Activated naive CD4-positive, alpha-beta T cell treated with anti-CD3 and anti-CD28 coated beads, Interleukin-2, amount 10 ng/mL, durations not matched to agents 7 days and 5 days (primary cell): ENCODE measurements at regions not wholly inside any gene's neighbourhood (a gene's known extent, or its start where the extent isn't known, plus 50 kb on each side); places are given as distances from the start of the nearest gene placed in this dataset.
"Not testable (repeated sequence)": the region's sequence is repeated elsewhere in the genome, so short reads cannot be mapped to it uniquely, and the experiment has no call there.

Experiments
- CTCF ChIA-PET: fragments of 350-600 bp; sonication (Branson Sonifier 250); formaldehyde crosslinking; loops from one replicate; lab custom pipeline; 2021; ENCODE audit warnings: antibody characterized with exemption; lab: Charles Lee
- DNase-seq: peaks from one replicate; pipeline ENCODE4 v3.0.0-alpha.2; 2020
- H3K27ac Mint-ChIP-seq: one replicate; pipeline ENCODE4 v1.8.0; 2021; ENCODE audit warnings: mild to moderate bottlenecking, moderate library complexity, mixed read lengths
- H3K27me3 Mint-ChIP-seq: one replicate; pipeline ENCODE4 v1.8.0; 2021; ENCODE audit warnings: mild to moderate bottlenecking, mixed read lengths
- H3K36me3 Mint-ChIP-seq: one replicate; pipeline ENCODE4 v1.8.0; 2021; ENCODE audit warnings: mixed read lengths
- H3K4me1 Mint-ChIP-seq: one replicate; pipeline ENCODE4 v1.8.0; 2021; ENCODE audit warnings: mixed read lengths
- H3K4me3 Mint-ChIP-seq: one replicate; pipeline ENCODE4 v1.8.0; 2021; ENCODE audit warnings: mild to moderate bottlenecking, moderate library complexity, mixed read lengths
- H3K9me3 Mint-ChIP-seq: one replicate; pipeline ENCODE4 v1.8.0; 2021; ENCODE audit warnings: mixed read lengths

GRCh38 chr14:22122227-22122818 lies 448.7 kb upstream of the OR4E1 start:
- Mint-ChIP-seq H3K36me3 (no peaks in the 10 kb centered on the region), H3K27me3 (no peaks in the 10 kb centered on the region), H3K9me3 (no peaks in the 10 kb centered on the region), H3K4me3 (peak overlapping the region; percentile 82), H3K4me1 (peaks cover 22% of the 10 kb centered on the region), H3K27ac (peak overlapping the region; percentile 92)
- CTCF ChIA-PET = interaction anchor here (0.6 to 2.9 kb wide), 11 partner anchors 10 to 448 kb away, joined by 3 to 17 read pairs (median 4); no protein-coding TSS in a partner anchor
- peak; percentile 42 for DNase-seq

GRCh38 chr14:22118899-22119477 lies 445.4 kb upstream of the OR4E1 start:
- Mint-ChIP-seq H3K27me3 (no peaks in the 10 kb centered on the region), H3K36me3 (no peaks in the 10 kb centered on the region), H3K4me1 (peaks cover 22% of the 10 kb centered on the region), H3K9me3 (no peaks in the 10 kb centered on the region), H3K4me3 (peak overlapping the region; percentile 70), H3K27ac (peak overlapping the region; percentile 87)
- CTCF ChIA-PET = no interaction called here
- no peak for DNase-seq

- DNase-seq = peak; percentile 34
- Mint-ChIP-seq H3K27ac (peak overlapping the region; percentile 86), H3K4me1 (peaks cover 21% of the 10 kb centered on the region), H3K27me3 (no peaks in the 10 kb centered on the region), H3K36me3 (peaks cover 3% of the 10 kb centered on the region), H3K9me3 (no peaks in the 10 kb centered on the region), H3K4me3 (peak overlapping the region; percentile 38)
- CTCF ChIA-PET = interaction anchor here (1.1 kb wide), 1 partner anchor 442 kb away, joined by 3 read pairs; no protein-coding TSS in a partner anchor
These were observed 439.8 kb upstream of the OR4E1 start for GRCh38 chr14:22113401-22113800.

- H3K9me3 Mint-ChIP-seq = no peaks in the 10 kb centered on the region
- peak overlapping the region; percentile 86 for H3K27ac Mint-ChIP-seq
- peak; percentile 64 for DNase-seq
- peaks cover 3% of the 10 kb centered on the region for H3K36me3 Mint-ChIP-seq
- peaks cover 34% of the 10 kb centered on the region for H3K4me1 Mint-ChIP-seq
- peak overlapping the region; percentile 80 for H3K4me3 Mint-ChIP-seq
- no peaks in the 10 kb centered on the region for H3K27me3 Mint-ChIP-seq
- CTCF ChIA-PET = interaction anchor here (1.5 kb wide), 1 partner anchor 458 kb away, joined by 5 read pairs; no protein-coding TSS in a partner anchor
These were observed 438.4 kb upstream of the OR4E1 start for GRCh38 chr14:22112004-22112403.

GRCh38 chr14:22107753-22108152 lies 434.1 kb upstream of the OR4E1 start:
- Mint-ChIP-seq H3K9me3 (no peaks in the 10 kb centered on the region), H3K4me1 (peaks cover 38% of the 10 kb centered on the region), H3K27me3 (no peaks in the 10 kb centered on the region), H3K4me3 (no peak overlapping the region), H3K36me3 (peaks cover 3% of the 10 kb centered on the region), H3K27ac (peak overlapping the region; percentile 21)
- DNase-seq = no peak
- CTCF ChIA-PET = interaction anchor here (1.1 to 1.8 kb wide), 2 partner anchors 15 to 462 kb away, joined by 3 to 5 read pairs; no protein-coding TSS in a partner anchor

- H3K27ac Mint-ChIP-seq = peak overlapping the region; percentile 21
- no peak for DNase-seq
- H3K27me3 Mint-ChIP-seq = no peaks in the 10 kb centered on the region
- H3K4me1 Mint-ChIP-seq = peaks cover 34% of the 10 kb centered on the region
- no peaks in the 10 kb centered on the region for H3K9me3 Mint-ChIP-seq
- no peaks in the 10 kb centered on the region for H3K36me3 Mint-ChIP-seq
- peak overlapping the region; percentile 33 for H3K4me3 Mint-ChIP-seq
- CTCF ChIA-PET = interaction anchor here (1.1 to 1.8 kb wide), 2 partner anchors 16 to 463 kb away, joined by 3 to 5 read pairs; no protein-coding TSS in a partner anchor
These were observed 433.4 kb upstream of the OR4E1 start for GRCh38 chr14:22106700-22107697.

GRCh38 chr14:22105624-22106006 lies 432.0 kb upstream of the OR4E1 start:
- Mint-ChIP-seq H3K36me3 (no peaks in the 10 kb centered on the region), H3K9me3 (no peaks in the 10 kb centered on the region), H3K4me1 (peaks cover 32% of the 10 kb centered on the region), H3K4me3 (peak overlapping the region; percentile 64), H3K27ac (peak overlapping the region; percentile 82), H3K27me3 (no peaks in the 10 kb centered on the region)
- no peak for DNase-seq
- CTCF ChIA-PET = interaction anchor here (0.9 to 1.0 kb wide), 2 partner anchors 17 to 465 kb away, joined by 3 read pairs; no protein-coding TSS in a partner anchor

GRCh38 chr14:22105006-22105623 lies 431.5 kb upstream of the OR4E1 start:
- DNase-seq = no peak
- H3K9me3 Mint-ChIP-seq = no peaks in the 10 kb centered on the region
- no peaks in the 10 kb centered on the region for H3K27me3 Mint-ChIP-seq
- peak overlapping the region; percentile 82 for H3K27ac Mint-ChIP-seq
- peak overlapping the region; percentile 64 for H3K4me3 Mint-ChIP-seq
- no peaks in the 10 kb centered on the region for H3K36me3 Mint-ChIP-seq
- CTCF ChIA-PET = interaction anchor here (0.9 kb wide), 1 partner anchor 17 kb away, joined by 3 read pairs; no protein-coding TSS in a partner anchor
- peaks cover 33% of the 10 kb centered on the region for H3K4me1 Mint-ChIP-seq

GRCh38 chr14:22100764-22101120 lies 427.1 kb upstream of the OR4E1 start:
- not testable (repeated sequence) for H3K36me3 Mint-ChIP-seq

GRCh38 chr14:22099942-22100763 lies 426.5 kb upstream of the OR4E1 start:
- Mint-ChIP-seq H3K4me1 (peaks cover 58% of the 10 kb centered on the region), H3K4me3 (no peak overlapping the region)
- CTCF ChIA-PET = interaction anchor here (0.6 to 3.8 kb wide), 12 partner anchors 14 to 241 kb away, joined by 3 to 28 read pairs (median 8); no protein-coding TSS in a partner anchor

More at GRCh38 chr14:22100764-22101120, 427.1 kb upstream of the OR4E1 start:
- H3K4me1 Mint-ChIP-seq = peaks cover 60% of the 10 kb centered on the region
- H3K9me3 Mint-ChIP-seq, H3K4me3 Mint-ChIP-seq, H3K27ac Mint-ChIP-seq, DNase-seq, H3K27me3 Mint-ChIP-seq: not testable (repeated sequence)
- CTCF ChIA-PET = interaction anchor here (1.0 to 3.8 kb wide), 10 partner anchors 15 to 183 kb away, joined by 4 to 28 read pairs (median 10); no protein-coding TSS in a partner anchor

GRCh38 chr14:22098435-22098834 lies 424.8 kb upstream of the OR4E1 start:
- H3K4me1 Mint-ChIP-seq = peaks cover 66% of the 10 kb centered on the region
- CTCF ChIA-PET = interaction anchor here (1.1 to 3.7 kb wide), 5 partner anchors 30 to 139 kb away, joined by 3 to 28 read pairs (median 6); no protein-coding TSS in a partner anchor
- H3K36me3 Mint-ChIP-seq = no peaks in the 10 kb centered on the region
- H3K4me3 Mint-ChIP-seq = peak overlapping the region; percentile 35
- no peaks in the 10 kb centered on the region for H3K27me3 Mint-ChIP-seq
- H3K27ac Mint-ChIP-seq = peak overlapping the region; percentile 99
- no peak for DNase-seq
- H3K9me3 Mint-ChIP-seq = no peaks in the 10 kb centered on the region

More at GRCh38 chr14:22099942-22100763, 426.5 kb upstream of the OR4E1 start:
- Mint-ChIP-seq H3K27me3 (no peaks in the 10 kb centered on the region), H3K36me3 (no peaks in the 10 kb centered on the region), H3K9me3 (no peaks in the 10 kb centered on the region), H3K27ac (peak overlapping the region; percentile 75)
- peak; percentile 73 for DNase-seq

GRCh38 chr14:22097586-22098292 lies 424.1 kb upstream of the OR4E1 start:
- no peaks in the 10 kb centered on the region for H3K27me3 Mint-ChIP-seq

More at GRCh38 chr14:22097586-22098292, 424.1 kb upstream of the OR4E1 start:
- Mint-ChIP-seq H3K36me3 (peaks cover 1% of the 10 kb centered on the region), H3K27ac (peak overlapping the region; percentile 99), H3K9me3 (no peaks in the 10 kb centered on the region), H3K4me1 (peaks cover 67% of the 10 kb centered on the region), H3K4me3 (peak overlapping the region; percentile 82)
- DNase-seq = peak; percentile 34
- CTCF ChIA-PET = interaction anchor here (1.1 to 3.7 kb wide), 3 partner anchors 29 to 101 kb away, joined by 3 to 28 read pairs (median 6); no protein-coding TSS in a partner anchor
